DND-41 (cell line): ENCODE measurements at regions not wholly inside any gene's neighbourhood (a gene's known extent, or its start where the extent isn't known, plus 50 kb on each side); places are given as distances from the start of the nearest gene placed in this dataset.

ENCODE experiments used
- EZH2 ChIP-seq: IDR thresholded peaks from 3 replicates; pipeline ENCODE4 v1.6.1; 2012; ENCODE audit warnings: borderline replicate concordance, low read depth, mild to moderate bottlenecking, moderate library complexity, low read length, inconsistent platforms; ENCODE audit not compliant: severe bottlenecking
- TF ChIP-seq, protein P1 (sequence below): IDR thresholded peaks from 2 replicates; pipeline ENCODE4 v1.5.1; 2012; ENCODE audit warnings: borderline replicate concordance, low read length, moderate library complexity, mild to moderate bottlenecking; ENCODE audit not compliant: poor library complexity, severe bottlenecking; ENCODE audit errors: extremely low read depth

DNA sequence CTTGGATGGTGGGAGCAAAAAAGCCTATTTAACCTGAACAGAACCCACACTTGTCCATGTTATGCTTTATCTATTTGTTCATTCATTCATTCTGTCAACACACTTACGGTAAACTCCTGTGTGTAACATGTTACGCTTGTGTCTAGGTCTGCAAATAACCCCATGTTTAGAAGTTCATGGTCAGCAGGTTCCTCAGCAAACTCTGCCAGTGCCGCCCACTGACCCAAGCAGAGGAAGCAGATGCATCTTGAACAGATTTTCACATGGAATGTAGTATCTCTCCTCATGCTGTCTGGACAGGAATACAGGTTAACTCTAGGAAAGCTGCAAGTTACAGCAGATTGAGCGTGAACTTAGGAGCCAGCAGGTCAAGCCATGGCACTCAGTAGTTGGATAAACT, 213.7 kb upstream of the COPS8 start:
- TF ChIP-seq, protein P1, sequence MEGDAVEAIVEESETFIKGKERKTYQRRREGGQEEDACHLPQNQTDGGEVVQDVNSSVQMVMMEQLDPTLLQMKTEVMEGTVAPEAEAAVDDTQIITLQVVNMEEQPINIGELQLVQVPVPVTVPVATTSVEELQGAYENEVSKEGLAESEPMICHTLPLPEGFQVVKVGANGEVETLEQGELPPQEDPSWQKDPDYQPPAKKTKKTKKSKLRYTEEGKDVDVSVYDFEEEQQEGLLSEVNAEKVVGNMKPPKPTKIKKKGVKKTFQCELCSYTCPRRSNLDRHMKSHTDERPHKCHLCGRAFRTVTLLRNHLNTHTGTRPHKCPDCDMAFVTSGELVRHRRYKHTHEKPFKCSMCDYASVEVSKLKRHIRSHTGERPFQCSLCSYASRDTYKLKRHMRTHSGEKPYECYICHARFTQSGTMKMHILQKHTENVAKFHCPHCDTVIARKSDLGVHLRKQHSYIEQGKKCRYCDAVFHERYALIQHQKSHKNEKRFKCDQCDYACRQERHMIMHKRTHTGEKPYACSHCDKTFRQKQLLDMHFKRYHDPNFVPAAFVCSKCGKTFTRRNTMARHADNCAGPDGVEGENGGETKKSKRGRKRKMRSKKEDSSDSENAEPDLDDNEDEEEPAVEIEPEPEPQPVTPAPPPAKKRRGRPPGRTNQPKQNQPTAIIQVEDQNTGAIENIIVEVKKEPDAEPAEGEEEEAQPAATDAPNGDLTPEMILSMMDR: no peak
- TF ChIP-seq EZH2: no peak
